ENCODE measurements at regions not wholly inside any gene's neighbourhood (a gene's known extent, or its start where the extent isn't known, plus 50 kb on each side); places are given as distances from the start of the nearest gene placed in this dataset.

- TF ChIP-seq EZH2 (IDR thresholded peaks at IDR 0.05; ENCODE audit: borderline replicate concordance, insufficient read depth, low read length, poor library complexity, severe bottlenecking), result no peak
- no peak for TF ChIP-seq RAD21 (conservative IDR thresholded peaks at IDR 0.05)
- TF ChIP-seq CTCF (IDR thresholded peaks at IDR 0.05; ENCODE audit: poor library complexity, severe bottlenecking), result no peak
- TF ChIP-seq TAF1 (IDR thresholded peaks at IDR 0.05; ENCODE audit: low read depth), result no peak
- TF ChIP-seq MXI1 (conservative IDR thresholded peaks at IDR 0.05; ENCODE audit: poor library complexity, severe bottlenecking), result no peak
These were observed 191.3 kb downstream of the AACS start for GRCh38 chr12:125256634-125256936.
